ENCODE measurements at regions not wholly inside any gene's neighbourhood (a gene's known extent, or its start where the extent isn't known, plus 50 kb on each side); places are given as distances from the start of the nearest gene placed in this dataset.

- TF ChIP-seq EZH2 (IDR thresholded peaks at IDR 0.05; ENCODE audit: insufficient read depth, poor library complexity, severe bottlenecking): no peak
- TF ChIP-seq EZH2phosphoT487 (IDR thresholded peaks at IDR 0.05; ENCODE audit: insufficient read depth, low read depth): no peak
Measured at GRCh38 chr4:127311924-127312323, 320.8 kb upstream of the INTU start.

Data from GM23248 (cell line).